GM12878 (cell line): ENCODE measurements at regions not wholly inside any gene's neighbourhood (a gene's known extent, or its start where the extent isn't known, plus 50 kb on each side); places are given as distances from the start of the nearest gene placed in this dataset.

Source experiments
- CREB1 ChIP-seq: IDR thresholded peaks from 2 replicates; pipeline ENCODE4 v1.6.1; 2012; ENCODE audit warnings: low read depth, mild to moderate bottlenecking, inconsistent platforms
- EP300 ChIP-seq, 2 experiments: fragments of 150-350 bp in 1 of 2; IDR thresholded peaks; 2 replicates each; pipeline ENCODE4 v1.6.1; 2011 to 2012; ENCODE audit warnings: low read depth in 2 of 2, low read length in 2 of 2, borderline replicate concordance in 1 of 2, improper control_type of control experiment in 1 of 2, inconsistent platforms in 1 of 2; ENCODE audit not compliant: control insufficient read depth in 1 of 2
- ESRRA ChIP-seq: IDR thresholded peaks from 2 replicates; pipeline ENCODE4 v1.6.1; 2012; ENCODE audit warnings: mild to moderate bottlenecking, low read length, improper control_type of control experiment
- EZH2 ChIP-seq: IDR thresholded peaks from 2 replicates; pipeline ENCODE4 v1.6.1; 2012; ENCODE audit warnings: low read depth, mild to moderate bottlenecking, control low read depth, inconsistent platforms, low read length, borderline replicate concordance; ENCODE audit not compliant: control insufficient read depth
- JUND ChIP-seq: IDR thresholded peaks from 2 replicates; pipeline ENCODE4 v1.6.1; 2012; ENCODE audit warnings: low read depth, mild to moderate bottlenecking, low read length, improper control_type of control experiment, moderate library complexity
- POLR2A ChIP-seq: IDR thresholded peaks from 2 replicates; pipeline ENCODE4 v1.6.1; 2011; ENCODE audit warnings: low read depth, mild to moderate bottlenecking, low read length
- POLR2AphosphoS5 ChIP-seq: IDR thresholded peaks from 2 replicates; pipeline ENCODE4 v1.6.1; 2011; ENCODE audit warnings: mild to moderate bottlenecking, low read length, inconsistent platforms
- SMAD1 ChIP-seq: fragments of 450-650 bp; IDR thresholded peaks from 2 replicates; pipeline ENCODE4 v1.6.1; 2018; ENCODE audit warnings: mild to moderate bottlenecking, low read depth; ENCODE audit not compliant: partially characterized antibody
- SMC3 ChIP-seq: IDR thresholded peaks from 2 replicates; pipeline ENCODE4 v1.6.1; 2011; ENCODE audit warnings: low read length, improper control_type of control experiment, borderline replicate concordance
- SPI1 ChIP-seq: IDR thresholded peaks from 2 replicates; pipeline ENCODE4 v1.6.1; 2011; ENCODE audit warnings: low read depth, mild to moderate bottlenecking, low read length, moderate library complexity, borderline replicate concordance; ENCODE audit not compliant: insufficient read depth
- SREBF2 ChIP-seq: IDR thresholded peaks from 2 replicates; pipeline ENCODE4 v1.6.1; 2012; ENCODE audit warnings: mild to moderate bottlenecking, low read length
- TF ChIP-seq, protein P1 (sequence below): IDR thresholded peaks from 2 replicates; pipeline ENCODE4 v1.6.1; 2012; ENCODE audit warnings: low read depth, low read length, improper control_type of control experiment
- TF ChIP-seq, protein P2 (sequence below): IDR thresholded peaks from 2 replicates; pipeline ENCODE4 v1.6.1; 2011; ENCODE audit warnings: low read depth, low read length, improper control_type of control experiment, borderline replicate concordance
- TF ChIP-seq, protein P3 (sequence below), 3 experiments: IDR thresholded peaks in 2 of 3; conservative IDR thresholded peaks in 1 of 3; 2 replicates each; pipeline ENCODE4 v1.5.1; 2011; ENCODE audit warnings: low read depth in 3 of 3, low read length in 3 of 3, mild to moderate bottlenecking in 3 of 3, control low read depth in 2 of 3, moderate library complexity in 2 of 3, inconsistent platforms in 1 of 3, mixed read lengths in 1 of 3; ENCODE audit not compliant: control insufficient read depth in 2 of 3, insufficient read depth in 1 of 3; ENCODE audit errors: extremely low read depth in 1 of 3

DNA sequence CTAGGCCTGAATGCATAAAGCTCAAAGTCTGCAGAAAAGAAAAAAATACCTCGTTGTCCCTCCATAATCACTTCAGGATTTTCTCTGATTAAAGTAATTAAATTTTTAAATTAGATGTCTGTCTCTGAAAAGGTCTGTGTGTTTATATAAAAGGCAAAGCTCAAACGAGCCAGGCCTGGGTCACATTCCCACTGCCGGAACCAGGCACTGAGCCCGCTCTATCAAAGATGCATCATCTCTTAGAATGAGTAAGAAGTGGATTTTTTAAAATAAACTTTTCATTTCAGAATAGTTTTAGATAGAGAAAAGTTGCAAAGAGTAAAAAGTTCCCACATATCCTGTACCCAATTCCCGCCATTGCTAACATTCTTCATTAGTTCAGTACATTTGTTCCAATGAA, 202.1 kb upstream of the KYNU start:
- TF ChIP-seq SMC3 (no peak), JUND (no peak), EP300 (IDR thresholded peaks at IDR 0.05; ENCODE audit: borderline replicate concordance in 1 of 2, control insufficient read depth in 1 of 2, low read depth in 2 of 2, low read length in 2 of 2) (no peak), SREBF2 (no peak), SPI1 (no peak), POLR2AphosphoS5 (no peak), SMAD1 (no peak), POLR2A (no peak), CREB1 (no peak), ESRRA (no peak), EZH2 (no peak)
- TF ChIP-seq, protein P1, sequence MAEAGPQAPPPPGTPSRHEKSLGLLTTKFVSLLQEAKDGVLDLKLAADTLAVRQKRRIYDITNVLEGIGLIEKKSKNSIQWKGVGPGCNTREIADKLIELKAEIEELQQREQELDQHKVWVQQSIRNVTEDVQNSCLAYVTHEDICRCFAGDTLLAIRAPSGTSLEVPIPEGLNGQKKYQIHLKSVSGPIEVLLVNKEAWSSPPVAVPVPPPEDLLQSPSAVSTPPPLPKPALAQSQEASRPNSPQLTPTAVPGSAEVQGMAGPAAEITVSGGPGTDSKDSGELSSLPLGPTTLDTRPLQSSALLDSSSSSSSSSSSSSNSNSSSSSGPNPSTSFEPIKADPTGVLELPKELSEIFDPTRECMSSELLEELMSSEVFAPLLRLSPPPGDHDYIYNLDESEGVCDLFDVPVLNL = no peak
- TF ChIP-seq, protein P2, sequence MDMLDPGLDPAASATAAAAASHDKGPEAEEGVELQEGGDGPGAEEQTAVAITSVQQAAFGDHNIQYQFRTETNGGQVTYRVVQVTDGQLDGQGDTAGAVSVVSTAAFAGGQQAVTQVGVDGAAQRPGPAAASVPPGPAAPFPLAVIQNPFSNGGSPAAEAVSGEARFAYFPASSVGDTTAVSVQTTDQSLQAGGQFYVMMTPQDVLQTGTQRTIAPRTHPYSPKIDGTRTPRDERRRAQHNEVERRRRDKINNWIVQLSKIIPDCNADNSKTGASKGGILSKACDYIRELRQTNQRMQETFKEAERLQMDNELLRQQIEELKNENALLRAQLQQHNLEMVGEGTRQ = no peak
- TF ChIP-seq, protein P3, sequence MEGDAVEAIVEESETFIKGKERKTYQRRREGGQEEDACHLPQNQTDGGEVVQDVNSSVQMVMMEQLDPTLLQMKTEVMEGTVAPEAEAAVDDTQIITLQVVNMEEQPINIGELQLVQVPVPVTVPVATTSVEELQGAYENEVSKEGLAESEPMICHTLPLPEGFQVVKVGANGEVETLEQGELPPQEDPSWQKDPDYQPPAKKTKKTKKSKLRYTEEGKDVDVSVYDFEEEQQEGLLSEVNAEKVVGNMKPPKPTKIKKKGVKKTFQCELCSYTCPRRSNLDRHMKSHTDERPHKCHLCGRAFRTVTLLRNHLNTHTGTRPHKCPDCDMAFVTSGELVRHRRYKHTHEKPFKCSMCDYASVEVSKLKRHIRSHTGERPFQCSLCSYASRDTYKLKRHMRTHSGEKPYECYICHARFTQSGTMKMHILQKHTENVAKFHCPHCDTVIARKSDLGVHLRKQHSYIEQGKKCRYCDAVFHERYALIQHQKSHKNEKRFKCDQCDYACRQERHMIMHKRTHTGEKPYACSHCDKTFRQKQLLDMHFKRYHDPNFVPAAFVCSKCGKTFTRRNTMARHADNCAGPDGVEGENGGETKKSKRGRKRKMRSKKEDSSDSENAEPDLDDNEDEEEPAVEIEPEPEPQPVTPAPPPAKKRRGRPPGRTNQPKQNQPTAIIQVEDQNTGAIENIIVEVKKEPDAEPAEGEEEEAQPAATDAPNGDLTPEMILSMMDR (IDR thresholded peaks at IDR 0.05 in 2 of 3, conservative IDR thresholded peaks at IDR 0.05 in 1 of 3; ENCODE audit: control insufficient read depth in 2 of 3, extremely low read depth in 1 of 3, insufficient read depth in 1 of 3, low read depth in 3 of 3, low read length in 3 of 3) = no peak
